Ovary (tissue), 7 donors: ENCODE measurements at regions not wholly inside any gene's neighbourhood (a gene's known extent, or its start where the extent isn't known, plus 50 kb on each side); places are given as distances from the start of the nearest gene placed in this dataset.

Experiments
- DNase-seq, 5 donors: peaks; one replicate each; pipeline ENCODE4 v3.0.0-alpha.2; 2019 to 2020
- H3K27ac ChIP-seq, 2 donors: fragments of 200-600 bp; one replicate each; pipeline versions ENCODE4 v1.5.1 to v1.8.0; 2019 to 2022
- H3K27me3 ChIP-seq: fragments of 200-600 bp; one replicate; pipeline ENCODE4 v1.8.0; 2022
- H3K36me3 ChIP-seq: fragments of 200-600 bp; sonication (generic); one replicate; pipeline ENCODE4 v1.5.1; 2019
- H3K4me1 ChIP-seq: one replicate; pipeline ENCODE4 v1.8.1; 2013; ENCODE audit warnings: mild to moderate bottlenecking, moderate library complexity; ENCODE audit not compliant: insufficient read depth
- H3K4me3 ChIP-seq: fragments of 200-600 bp; sonication (generic); one replicate; pipeline ENCODE4 v1.5.1; 2017
- H3K9me3 ChIP-seq, 2 donors: fragments of 200-600 bp in 1 of 2; sonication (generic) in 1 of 2; one replicate each; pipeline versions ENCODE4 v1.5.1 to v1.8.1; 2013 to 2019; ENCODE audit warnings: mild to moderate bottlenecking in 1 of 2, moderate library complexity in 1 of 2
- EP300 ChIP-seq: sonication (generic); formaldehyde crosslinking; IDR thresholded peaks from one replicate; pipeline ENCODE4 v1.6.1; 2017; ENCODE audit warnings: antibody characterized with exemption
- POLR2A ChIP-seq: fragments of 450-650 bp; IDR thresholded peaks from one replicate; pipeline ENCODE4 v1.6.1; 2017; ENCODE audit warnings: antibody characterized with exemption, mild to moderate bottlenecking, moderate library complexity
- WGBS, 3 donors: extraction: QIAGEN DNeasy Blood & Tissue Kit in 1 of 3; methylation state at CpG; one replicate each; pipeline versions ENCODE4 v1.1.5 to v1.1.7; 2013 to 2017; 5-methylcytosine and 5-hydroxymethylcytosine counted together
- intact Hi-C, 4 donors: fragments of 100-400 bp; cut with DNase I; formaldehyde crosslinking; loops; one replicate each; pipeline versions ENCODE4 v1.11.0 to v1.15.1; 2022 to 2023
- TF ChIP-seq, protein P1 (sequence below), 3 donors: fragments of 450-650 bp in 2 of 3; fragments of 200-600 bp in 1 of 3; IDR thresholded peaks; one replicate each; pipeline versions ENCODE4 v1.5.1 to v1.8.0; 2016 to 2022; ENCODE audit warnings: antibody characterized with exemption in 3 of 3, mild to moderate bottlenecking in 1 of 3
- donor health status: DM: no; HTN: no; CAD: no; lungs with moderate emphysema.
- donor health status: DM: no; HTN: no; CAD: no.
- donor health status: Bipolar disorder and iron deficiency.
- donor health status: DM: no; HTN: no; CAD: no.
- donor health status: DM: yes; HTN: yes; CAD: no.

DNA sequence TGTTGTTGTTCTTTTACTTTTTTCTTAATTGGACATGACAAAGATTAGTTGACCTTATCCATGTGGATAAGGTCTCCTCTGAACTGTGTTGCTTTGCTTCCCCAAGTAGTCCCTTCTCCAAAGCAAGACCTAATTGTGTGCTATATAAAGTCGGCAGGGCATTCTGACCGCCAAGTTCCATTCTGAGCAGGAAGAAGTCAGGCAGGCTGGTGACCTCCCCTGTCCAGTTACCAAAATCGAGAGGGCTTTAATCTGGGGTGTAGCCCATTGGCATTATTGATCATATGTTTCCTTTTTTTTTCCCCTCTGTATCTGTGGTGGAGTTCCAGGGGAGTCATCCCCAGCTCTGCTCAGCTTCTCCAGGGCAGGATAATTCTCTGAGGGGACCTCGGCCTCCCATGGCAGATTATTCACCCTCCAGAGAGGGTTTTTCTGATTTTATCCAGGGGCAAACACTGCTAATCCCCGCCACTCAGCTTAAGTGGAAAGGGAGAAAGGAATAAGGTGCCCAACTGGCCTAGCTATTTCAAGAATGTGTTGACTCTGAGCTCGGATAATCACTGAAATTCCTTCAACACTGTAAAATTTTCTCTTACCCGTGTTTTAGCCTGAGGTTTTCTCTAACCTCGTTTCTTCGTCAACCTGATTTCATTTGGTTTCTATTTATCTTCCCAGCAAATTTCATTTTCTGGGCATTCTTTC, 71.8 kb upstream of the L3MBTL3 start:
- Histone ChIP-seq H3K27me3 (no peaks in the 10 kb centered on the region), H3K36me3 (no peaks in the 10 kb centered on the region), H3K4me1 (no peaks in the 10 kb centered on the region), H3K4me3 (no peak overlapping the region), H3K9me3 (no peaks in the 10 kb centered on the region), H3K27ac (no peak overlapping the region)
- 69 to 73% (median 71%) methylated on average over 9 of the region's 9 CpGs for whole genome bisulfite sequencing, 3 donors
- intact Hi-C loops = no loop called here
- TF ChIP-seq EP300 (no peak), POLR2A (no peak)
- TF ChIP-seq, protein P1, sequence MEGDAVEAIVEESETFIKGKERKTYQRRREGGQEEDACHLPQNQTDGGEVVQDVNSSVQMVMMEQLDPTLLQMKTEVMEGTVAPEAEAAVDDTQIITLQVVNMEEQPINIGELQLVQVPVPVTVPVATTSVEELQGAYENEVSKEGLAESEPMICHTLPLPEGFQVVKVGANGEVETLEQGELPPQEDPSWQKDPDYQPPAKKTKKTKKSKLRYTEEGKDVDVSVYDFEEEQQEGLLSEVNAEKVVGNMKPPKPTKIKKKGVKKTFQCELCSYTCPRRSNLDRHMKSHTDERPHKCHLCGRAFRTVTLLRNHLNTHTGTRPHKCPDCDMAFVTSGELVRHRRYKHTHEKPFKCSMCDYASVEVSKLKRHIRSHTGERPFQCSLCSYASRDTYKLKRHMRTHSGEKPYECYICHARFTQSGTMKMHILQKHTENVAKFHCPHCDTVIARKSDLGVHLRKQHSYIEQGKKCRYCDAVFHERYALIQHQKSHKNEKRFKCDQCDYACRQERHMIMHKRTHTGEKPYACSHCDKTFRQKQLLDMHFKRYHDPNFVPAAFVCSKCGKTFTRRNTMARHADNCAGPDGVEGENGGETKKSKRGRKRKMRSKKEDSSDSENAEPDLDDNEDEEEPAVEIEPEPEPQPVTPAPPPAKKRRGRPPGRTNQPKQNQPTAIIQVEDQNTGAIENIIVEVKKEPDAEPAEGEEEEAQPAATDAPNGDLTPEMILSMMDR (IDR thresholded peaks at IDR 0.05) = no peak
- no peak for DNase-seq

DNA sequence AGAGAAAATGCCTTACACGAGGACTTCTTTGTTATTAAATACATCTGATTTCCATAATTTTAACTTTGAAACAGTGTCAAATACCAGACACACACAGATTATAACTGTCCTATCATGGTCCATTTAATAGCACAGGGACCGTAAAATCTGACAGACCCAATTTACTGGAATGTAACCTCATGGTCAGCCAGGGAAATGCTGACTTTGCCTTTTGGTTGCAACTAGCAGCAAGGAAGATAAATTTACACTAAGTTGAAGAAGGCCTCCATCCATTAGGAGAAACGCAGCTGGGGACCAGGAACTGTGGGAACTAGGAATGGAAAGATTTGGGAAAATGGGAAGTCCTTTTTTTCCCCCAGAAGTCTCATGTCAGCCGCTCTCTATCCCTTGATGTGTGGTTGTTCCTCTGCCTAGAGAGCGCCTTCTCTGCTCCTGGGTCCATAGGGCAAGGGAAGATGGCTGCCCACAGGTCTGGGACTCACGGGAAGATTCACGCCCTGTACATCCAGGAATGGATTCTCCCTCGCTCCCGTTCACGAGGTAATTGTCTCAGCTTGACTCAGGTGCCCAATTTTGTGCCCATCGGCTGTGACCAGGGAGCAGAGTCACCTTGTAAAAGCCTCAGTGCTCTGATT, 74.6 kb upstream of the L3MBTL3 start:
- Histone ChIP-seq H3K27ac (no peak overlapping the region), H3K27me3 (no peaks in the 10 kb centered on the region), H3K4me1 (no peaks in the 10 kb centered on the region), H3K9me3 (no peaks in the 10 kb centered on the region), H3K36me3 (no peaks in the 10 kb centered on the region), H3K4me3 (no peak overlapping the region)
- intact Hi-C loops = no loop called here
- WGBS, 3 donors = 88 to 91% (median 90%) methylated on average over 11 of the region's 11 CpGs
- no peak for TF ChIP-seq POLR2A
- TF ChIP-seq EP300 = no peak
- TF ChIP-seq, protein P1 (IDR thresholded peaks at IDR 0.05) = no peak
- no peak for DNase-seq

DNA sequence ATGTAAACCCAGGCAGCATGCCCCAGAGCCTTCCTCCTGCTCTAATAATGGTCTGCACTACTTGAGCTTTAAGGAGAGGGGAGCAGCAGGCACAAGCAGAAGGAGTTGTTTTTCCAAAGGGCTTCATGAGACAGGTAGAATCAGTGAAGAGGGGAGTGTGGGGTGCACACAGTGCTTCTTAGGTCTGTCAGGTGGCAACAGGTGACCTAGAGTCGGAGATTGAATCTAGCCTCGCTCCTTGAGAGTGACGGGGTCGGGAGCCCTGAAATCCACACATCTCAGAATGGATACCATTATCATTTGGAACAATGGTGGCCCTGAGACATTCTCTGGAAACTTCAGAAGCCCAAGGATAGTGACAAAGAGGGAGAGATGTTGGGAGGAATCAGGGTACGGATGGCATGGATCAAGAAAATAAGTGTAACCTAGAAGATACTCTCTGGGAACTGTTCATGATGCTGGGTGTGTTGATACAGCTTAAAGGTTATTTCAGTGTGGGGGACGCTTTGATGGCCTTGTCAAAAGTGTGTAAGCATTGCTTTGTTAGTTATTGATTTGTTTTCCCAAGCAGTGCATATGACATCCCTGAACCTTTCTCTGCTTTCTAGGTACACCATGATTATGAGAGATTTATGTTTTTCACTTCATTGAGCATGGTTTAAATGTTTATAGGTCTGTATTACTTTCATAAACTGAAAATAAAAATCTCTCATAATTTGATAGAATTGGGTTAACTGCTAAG, 77.8 kb upstream of the L3MBTL3 start:
- WGBS, 3 donors = 78 to 88% (median 85%) methylated on average over 6 of the region's 6 CpGs
- H3K27me3 ChIP-seq = no peaks in the 10 kb centered on the region
- TF ChIP-seq EP300 (no peak), POLR2A (no peak)
- TF ChIP-seq, protein P1 (IDR thresholded peaks at IDR 0.05) = no peak
- no peak overlapping the region for H3K4me3 ChIP-seq
- no peaks in the 10 kb centered on the region for H3K9me3 ChIP-seq
- H3K36me3 ChIP-seq = no peaks in the 10 kb centered on the region
- no peaks in the 10 kb centered on the region for H3K4me1 ChIP-seq
- H3K27ac ChIP-seq = no peak overlapping the region
- intact Hi-C loops = no loop called here
- no peak for DNase-seq

DNA sequence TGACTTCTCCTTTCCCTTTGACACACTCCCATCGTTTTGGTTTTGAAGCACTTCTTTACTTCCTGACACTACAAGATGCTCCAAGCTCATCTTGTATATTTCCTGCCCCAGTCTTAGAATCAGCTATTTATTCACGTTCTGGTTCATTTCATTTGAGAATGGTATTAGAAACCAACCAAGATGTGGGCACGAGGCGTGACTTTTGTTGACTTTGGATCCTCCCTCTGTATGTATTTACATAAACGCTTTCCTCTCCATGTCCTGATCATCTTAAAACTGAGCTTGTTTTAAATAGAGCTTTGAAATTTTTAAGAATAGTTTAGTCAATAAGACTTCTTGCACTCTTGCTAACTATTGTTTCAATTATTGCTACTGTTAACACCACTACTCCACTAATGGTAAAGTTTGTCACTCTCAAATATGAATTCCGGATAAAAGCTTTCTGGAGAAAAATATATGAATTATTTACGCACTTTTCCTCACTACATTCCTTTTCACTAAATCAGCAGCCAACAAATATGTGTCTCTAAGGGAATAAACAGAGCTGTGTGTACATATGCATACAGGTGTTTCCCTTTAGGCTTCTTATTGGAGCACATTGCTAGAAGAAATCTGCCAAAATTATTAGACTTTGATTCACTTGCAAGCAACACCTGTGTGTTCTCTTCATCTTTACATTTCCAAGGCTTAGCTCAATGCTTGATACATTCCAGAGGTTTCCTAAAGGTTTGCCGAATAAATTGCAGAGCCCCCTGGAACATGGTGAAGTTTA, 77.3 kb upstream of the TMEM244 start:
- no peaks in the 10 kb centered on the region for H3K27me3 ChIP-seq
- H3K4me1 ChIP-seq = no peaks in the 10 kb centered on the region
- H3K9me3 ChIP-seq = no peaks in the 10 kb centered on the region
- no peak for DNase-seq
- no peaks in the 10 kb centered on the region for H3K36me3 ChIP-seq
- no peak overlapping the region for H3K4me3 ChIP-seq
- 85 to 89% (median 86%) methylated on average over 8 of the region's 8 CpGs for whole genome bisulfite sequencing, 3 donors
- intact Hi-C loops = no loop called here
- H3K27ac ChIP-seq = no peak overlapping the region
- TF ChIP-seq POLR2A (no peak), EP300 (no peak)
- TF ChIP-seq, protein P1 (IDR thresholded peaks at IDR 0.05) = no peak
